Chondrocyte (in vitro differentiated cells): ENCODE measurements at regions not wholly inside any gene's neighbourhood (a gene's known extent, or its start where the extent isn't known, plus 50 kb on each side); places are given as distances from the start of the nearest gene placed in this dataset.

ENCODE experiments used
- DNase-seq: peaks from one replicate; pipeline ENCODE4 v3.0.0; 2021; ENCODE audit warnings: mixed read lengths, low spot score
- H3K27ac Mint-ChIP-seq: one replicate; pipeline ENCODE4 v1.8.0; 2021; ENCODE audit warnings: mild to moderate bottlenecking, moderate library complexity, mixed read lengths; ENCODE audit not compliant: unreplicated experiment
- H3K27me3 Mint-ChIP-seq: 2 replicates; pipeline ENCODE4 v1.8.0; 2021; ENCODE audit warnings: low read depth, mixed read lengths
- H3K36me3 Mint-ChIP-seq: 2 replicates; pipeline ENCODE4 v1.8.0; 2021; ENCODE audit warnings: low read depth, mixed read lengths
- H3K4me1 Mint-ChIP-seq: 2 replicates; pipeline ENCODE4 v1.8.0; 2021; ENCODE audit warnings: low read depth, mild to moderate bottlenecking, mixed read lengths
- H3K4me3 Mint-ChIP-seq: one replicate; pipeline ENCODE4 v1.8.0; 2021; ENCODE audit warnings: mild to moderate bottlenecking, moderate library complexity, mixed read lengths; ENCODE audit not compliant: unreplicated experiment
- H3K9me3 Mint-ChIP-seq: 2 replicates; pipeline ENCODE4 v1.8.0; 2021; ENCODE audit warnings: low read depth, mixed read lengths
- TF ChIP-seq, protein P1 (sequence below): fragments of 200-600 bp; sonication (generic); IDR thresholded peaks from 2 replicates; pipeline ENCODE4 v1.5.0; 2021; ENCODE audit warnings: antibody characterized with exemption, mild to moderate bottlenecking, moderate library complexity

GRCh38 chr5:125200866-125201373, 454.5 kb upstream of the ZNF608 start:
- no peak for DNase-seq
- TF ChIP-seq, protein P1, sequence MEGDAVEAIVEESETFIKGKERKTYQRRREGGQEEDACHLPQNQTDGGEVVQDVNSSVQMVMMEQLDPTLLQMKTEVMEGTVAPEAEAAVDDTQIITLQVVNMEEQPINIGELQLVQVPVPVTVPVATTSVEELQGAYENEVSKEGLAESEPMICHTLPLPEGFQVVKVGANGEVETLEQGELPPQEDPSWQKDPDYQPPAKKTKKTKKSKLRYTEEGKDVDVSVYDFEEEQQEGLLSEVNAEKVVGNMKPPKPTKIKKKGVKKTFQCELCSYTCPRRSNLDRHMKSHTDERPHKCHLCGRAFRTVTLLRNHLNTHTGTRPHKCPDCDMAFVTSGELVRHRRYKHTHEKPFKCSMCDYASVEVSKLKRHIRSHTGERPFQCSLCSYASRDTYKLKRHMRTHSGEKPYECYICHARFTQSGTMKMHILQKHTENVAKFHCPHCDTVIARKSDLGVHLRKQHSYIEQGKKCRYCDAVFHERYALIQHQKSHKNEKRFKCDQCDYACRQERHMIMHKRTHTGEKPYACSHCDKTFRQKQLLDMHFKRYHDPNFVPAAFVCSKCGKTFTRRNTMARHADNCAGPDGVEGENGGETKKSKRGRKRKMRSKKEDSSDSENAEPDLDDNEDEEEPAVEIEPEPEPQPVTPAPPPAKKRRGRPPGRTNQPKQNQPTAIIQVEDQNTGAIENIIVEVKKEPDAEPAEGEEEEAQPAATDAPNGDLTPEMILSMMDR = no peak
- H3K36me3 Mint-ChIP-seq = no peaks in the 10 kb centered on the region
- H3K27me3 Mint-ChIP-seq = no peaks in the 10 kb centered on the region
- H3K27ac Mint-ChIP-seq = no peak overlapping the region
- H3K4me3 Mint-ChIP-seq = peak overlapping the region; percentile 55
- peaks cover 28% of the 10 kb centered on the region for H3K4me1 Mint-ChIP-seq
- H3K9me3 Mint-ChIP-seq = no peaks in the 10 kb centered on the region

DNA sequence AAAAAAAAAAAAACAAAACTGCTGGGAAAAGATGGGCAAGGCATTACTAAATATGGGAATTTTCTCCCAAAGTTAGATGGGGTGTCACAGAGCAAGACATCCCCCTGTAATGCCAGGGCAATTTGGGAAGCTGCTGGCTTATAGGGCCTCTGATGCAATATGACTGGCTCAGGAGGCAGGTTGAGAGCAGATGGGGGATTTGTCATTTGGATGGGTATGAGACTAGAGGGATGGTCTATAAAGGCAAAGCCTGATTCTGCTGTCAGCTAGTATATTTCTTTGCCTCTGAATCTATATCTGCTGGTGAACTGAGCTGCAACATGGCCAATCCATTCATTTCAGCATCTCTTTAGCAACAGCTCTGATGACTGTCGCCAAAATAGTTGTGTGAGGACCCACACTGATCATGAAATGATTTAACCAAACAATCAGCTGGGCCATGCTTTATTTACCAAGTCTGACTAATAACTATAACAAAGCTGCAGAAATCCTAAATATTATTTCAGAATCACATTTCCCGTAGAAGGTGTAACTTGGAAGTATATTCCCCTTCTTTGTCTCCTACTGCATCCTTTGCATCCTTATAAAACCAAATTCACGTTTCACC, 455.1 kb upstream of the ZNF608 start:
- TF ChIP-seq, protein P1 = no peak
- no peaks in the 10 kb centered on the region for H3K9me3 Mint-ChIP-seq
- no peaks in the 10 kb centered on the region for H3K27me3 Mint-ChIP-seq
- no peak overlapping the region for H3K27ac Mint-ChIP-seq
- H3K36me3 Mint-ChIP-seq = no peaks in the 10 kb centered on the region
- H3K4me3 Mint-ChIP-seq = no peak overlapping the region
- H3K4me1 Mint-ChIP-seq = peaks cover 28% of the 10 kb centered on the region
- DNase-seq = no peak

DNA sequence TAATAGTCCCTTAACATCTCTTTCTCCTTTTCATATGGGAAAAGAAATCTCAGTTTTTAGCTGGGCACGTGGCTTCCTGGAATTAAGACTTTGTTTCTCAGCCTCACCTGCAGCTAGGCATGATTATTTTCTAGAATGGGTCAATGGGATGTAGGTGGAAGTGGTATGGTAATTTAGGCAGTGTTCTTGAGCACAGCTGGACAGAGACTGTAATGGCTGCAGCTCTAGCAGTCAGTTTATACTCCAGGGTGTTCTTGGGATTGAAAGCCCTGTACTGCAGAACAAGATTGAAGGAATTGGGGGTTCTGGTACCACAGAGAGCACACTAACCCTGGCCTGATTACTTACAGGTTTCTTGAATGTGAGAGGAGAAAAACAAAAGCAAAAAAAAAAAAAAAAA, 455.9 kb upstream of the ZNF608 start:
- Mint-ChIP-seq H3K36me3 (no peaks in the 10 kb centered on the region), H3K27ac (no peak overlapping the region), H3K9me3 (no peaks in the 10 kb centered on the region), H3K4me1 (peaks cover 28% of the 10 kb centered on the region), H3K4me3 (no peak overlapping the region), H3K27me3 (no peaks in the 10 kb centered on the region)
- no peak for DNase-seq
- TF ChIP-seq, protein P1 = no peak

DNA sequence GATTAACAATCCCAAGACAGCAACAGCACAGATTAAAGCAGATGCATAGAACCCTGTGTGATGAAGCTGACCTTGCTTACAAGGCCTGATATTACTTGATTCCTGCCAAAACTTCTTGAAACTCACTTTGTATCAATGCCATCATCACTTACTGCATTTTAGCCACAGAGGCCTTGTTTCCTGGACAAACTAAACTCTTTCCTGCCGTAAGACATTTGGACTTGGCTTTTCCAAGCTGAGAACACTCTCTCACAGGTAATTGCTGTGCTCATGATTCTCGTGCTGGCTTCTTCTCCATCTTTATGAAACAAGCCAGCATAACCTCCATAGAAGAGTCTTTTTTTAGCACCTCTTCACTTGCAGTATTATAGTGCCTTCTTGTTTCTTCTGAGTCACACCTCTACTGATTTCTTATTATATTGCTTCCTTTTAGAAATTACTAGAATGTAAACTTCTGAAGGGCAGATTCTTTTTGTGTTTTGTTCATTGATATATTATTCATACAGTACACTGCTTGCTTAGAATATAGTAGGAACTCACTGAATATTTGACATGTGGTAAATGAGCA, 456.5 kb upstream of the ZNF608 start:
- H3K9me3 Mint-ChIP-seq = no peaks in the 10 kb centered on the region
- H3K27ac Mint-ChIP-seq = no peak overlapping the region
- DNase-seq = no peak
- no peaks in the 10 kb centered on the region for H3K27me3 Mint-ChIP-seq
- no peak overlapping the region for H3K4me3 Mint-ChIP-seq
- no peaks in the 10 kb centered on the region for H3K36me3 Mint-ChIP-seq
- peaks cover 28% of the 10 kb centered on the region for H3K4me1 Mint-ChIP-seq
- TF ChIP-seq, protein P1 = no peak

DNA sequence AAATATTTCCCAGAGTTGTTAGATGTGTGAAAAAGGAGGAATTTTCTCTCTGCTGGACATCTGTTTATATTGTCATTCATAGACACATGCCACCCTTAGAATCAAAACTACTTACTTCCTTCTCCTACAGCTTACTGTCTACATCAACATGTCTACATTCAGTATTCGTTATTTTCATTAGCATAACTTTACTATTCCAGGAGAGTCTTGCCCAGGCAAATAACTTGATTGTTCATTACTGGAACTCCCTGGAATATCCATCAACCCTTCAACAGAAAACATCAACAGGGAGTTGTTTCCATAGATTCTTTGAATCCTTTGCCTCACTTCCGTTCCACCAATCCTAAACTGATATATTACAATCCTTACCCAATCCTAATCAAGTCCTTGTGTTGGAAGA, 457.5 kb upstream of the ZNF608 start:
- H3K27ac Mint-ChIP-seq = no peak overlapping the region
- TF ChIP-seq, protein P1 = no peak

More for the DNA sequence above, 457.5 kb upstream of the ZNF608 start:
- no peak overlapping the region for H3K4me3 Mint-ChIP-seq
- DNase-seq = no peak
- peaks cover 18% of the 10 kb centered on the region for H3K4me1 Mint-ChIP-seq
- no peaks in the 10 kb centered on the region for H3K27me3 Mint-ChIP-seq
- H3K9me3 Mint-ChIP-seq = no peaks in the 10 kb centered on the region
- no peaks in the 10 kb centered on the region for H3K36me3 Mint-ChIP-seq
